ENCODE measurements at regions not wholly inside any gene's neighbourhood (a gene's known extent, or its start where the extent isn't known, plus 50 kb on each side); places are given as distances from the start of the nearest gene placed in this dataset.

- Histone ChIP-seq H3K4me1 (ENCODE audit: control insufficient read depth, insufficient read depth, low read length) (peaks cover 12% of the 10 kb centered on the region), H3K36me3 (ENCODE audit: control insufficient read depth, insufficient read depth, low read length) (no peaks in the 10 kb centered on the region; the same call in 1 of the 2 replicates), H3K9me3 (ENCODE audit: control insufficient read depth, insufficient read depth, low read depth, low read length) (peaks cover 21% of the 10 kb centered on the region; the same call in 1 of the 2 replicates)
Measured at GRCh38 chr3:25863416-25863959, 73.6 kb downstream of the OXSM start.

GRCh38 chr3:25870452-25870851 is 80.6 kb downstream of the OXSM start:
- Histone ChIP-seq H3K27me3 (ENCODE audit: control insufficient read depth, insufficient read depth, low read length) (no peaks in the 10 kb centered on the region), H3K4me3 (ENCODE audit: low read depth, low read length) (no peak overlapping the region), H3K36me3 (ENCODE audit: control insufficient read depth, insufficient read depth, low read length) (no peaks in the 10 kb centered on the region), H3K27ac (ENCODE audit: low read depth, low read length) (no peak overlapping the region), H3K4me1 (ENCODE audit: control insufficient read depth, insufficient read depth, low read length) (no peaks in the 10 kb centered on the region), H3K9me3 (ENCODE audit: control insufficient read depth, insufficient read depth, low read depth, low read length) (peaks cover 5% of the 10 kb centered on the region), H3K9ac (ENCODE audit: low read length) (no peak overlapping the region)

More at GRCh38 chr3:25863416-25863959, 73.6 kb downstream of the OXSM start:
- Histone ChIP-seq H3K9ac (ENCODE audit: low read length) (no peak overlapping the region), H3K27ac (ENCODE audit: low read depth, low read length) (no peak overlapping the region), H3K4me3 (ENCODE audit: low read depth, low read length) (no peak overlapping the region), H3K27me3 (ENCODE audit: control insufficient read depth, insufficient read depth, low read length) (no peaks in the 10 kb centered on the region)

GRCh38 chr3:25872200-25872877 is 82.4 kb downstream of the OXSM start:
- Histone ChIP-seq H3K27ac (ENCODE audit: low read depth, low read length) (no peak overlapping the region), H3K4me3 (ENCODE audit: low read depth, low read length) (no peak overlapping the region), H3K9me3 (ENCODE audit: control insufficient read depth, insufficient read depth, low read depth, low read length) (peaks cover 5% of the 10 kb centered on the region), H3K27me3 (ENCODE audit: control insufficient read depth, insufficient read depth, low read length) (no peaks in the 10 kb centered on the region), H3K4me1 (ENCODE audit: control insufficient read depth, insufficient read depth, low read length) (no peaks in the 10 kb centered on the region), H3K9ac (ENCODE audit: low read length) (no peak overlapping the region), H3K36me3 (ENCODE audit: control insufficient read depth, insufficient read depth, low read length) (no peaks in the 10 kb centered on the region)

GRCh38 chr3:25883492-25883891 is 93.6 kb downstream of the OXSM start:
- Histone ChIP-seq H3K27me3 (ENCODE audit: control insufficient read depth, insufficient read depth, low read length) (no peaks in the 10 kb centered on the region), H3K36me3 (ENCODE audit: control insufficient read depth, insufficient read depth, low read length) (no peaks in the 10 kb centered on the region), H3K9ac (ENCODE audit: low read length) (no peak overlapping the region), H3K9me3 (ENCODE audit: control insufficient read depth, insufficient read depth, low read depth, low read length) (no peaks in the 10 kb centered on the region), H3K4me1 (ENCODE audit: control insufficient read depth, insufficient read depth, low read length) (peaks cover 3% of the 10 kb centered on the region; the same call in 1 of the 2 replicates), H3K27ac (ENCODE audit: low read depth, low read length) (no peak overlapping the region), H3K4me3 (ENCODE audit: low read depth, low read length) (no peak overlapping the region)

- H3K27ac ChIP-seq (ENCODE audit: low read depth, low read length): no peak overlapping the region
- H3K36me3 ChIP-seq (ENCODE audit: control insufficient read depth, insufficient read depth, low read length): no peaks in the 10 kb centered on the region
- H3K27me3 ChIP-seq (ENCODE audit: control insufficient read depth, insufficient read depth, low read length): no peaks in the 10 kb centered on the region
- no peaks in the 10 kb centered on the region for H3K9me3 ChIP-seq (ENCODE audit: control insufficient read depth, insufficient read depth, low read depth, low read length)
- H3K4me1 ChIP-seq (ENCODE audit: control insufficient read depth, insufficient read depth, low read length): peaks cover 18% of the 10 kb centered on the region
- no peak overlapping the region for H3K9ac ChIP-seq (ENCODE audit: low read length)
- no peak overlapping the region for H3K4me3 ChIP-seq (ENCODE audit: low read depth, low read length)
Measured at GRCh38 chr3:25884981-25885380, 95.1 kb downstream of the OXSM start.

GRCh38 chr3:25885544-25885943 is 95.7 kb downstream of the OXSM start:
- no peaks in the 10 kb centered on the region for H3K27me3 ChIP-seq (ENCODE audit: control insufficient read depth, insufficient read depth, low read length)
- H3K4me1 ChIP-seq (ENCODE audit: control insufficient read depth, insufficient read depth, low read length): peaks cover 18% of the 10 kb centered on the region
- no peaks in the 10 kb centered on the region for H3K36me3 ChIP-seq (ENCODE audit: control insufficient read depth, insufficient read depth, low read length)
- H3K27ac ChIP-seq (ENCODE audit: low read depth, low read length): no peak overlapping the region
- H3K9ac ChIP-seq (ENCODE audit: low read length): no peak overlapping the region
- H3K9me3 ChIP-seq (ENCODE audit: control insufficient read depth, insufficient read depth, low read depth, low read length): no peaks in the 10 kb centered on the region
- H3K4me3 ChIP-seq (ENCODE audit: low read depth, low read length): no peak overlapping the region

- H3K4me3 ChIP-seq (ENCODE audit: low read depth, low read length): no peak overlapping the region
- no peaks in the 10 kb centered on the region for H3K9me3 ChIP-seq (ENCODE audit: control insufficient read depth, insufficient read depth, low read depth, low read length)
- no peak overlapping the region for H3K27ac ChIP-seq (ENCODE audit: low read depth, low read length)
- H3K9ac ChIP-seq (ENCODE audit: low read length): no peak overlapping the region
- H3K36me3 ChIP-seq (ENCODE audit: control insufficient read depth, insufficient read depth, low read length): no peaks in the 10 kb centered on the region
- H3K27me3 ChIP-seq (ENCODE audit: control insufficient read depth, insufficient read depth, low read length): no peaks in the 10 kb centered on the region
- H3K4me1 ChIP-seq (ENCODE audit: control insufficient read depth, insufficient read depth, low read length): peaks cover 18% of the 10 kb centered on the region
Measured at GRCh38 chr3:25887907-25888306, 98.0 kb downstream of the OXSM start.

GRCh38 chr3:25888892-25889524 is 99.1 kb downstream of the OXSM start:
- H3K4me3 ChIP-seq (ENCODE audit: low read depth, low read length): no peak overlapping the region
- H3K27ac ChIP-seq (ENCODE audit: low read depth, low read length): no peak overlapping the region
- H3K9me3 ChIP-seq (ENCODE audit: control insufficient read depth, insufficient read depth, low read depth, low read length): no peaks in the 10 kb centered on the region
- no peaks in the 10 kb centered on the region for H3K36me3 ChIP-seq (ENCODE audit: control insufficient read depth, insufficient read depth, low read length)
- no peaks in the 10 kb centered on the region for H3K27me3 ChIP-seq (ENCODE audit: control insufficient read depth, insufficient read depth, low read length)
- H3K4me1 ChIP-seq (ENCODE audit: control insufficient read depth, insufficient read depth, low read length): peaks cover 18% of the 10 kb centered on the region
- H3K9ac ChIP-seq (ENCODE audit: low read length): no peak overlapping the region

- H3K9ac ChIP-seq (ENCODE audit: low read length): no peak overlapping the region
- no peaks in the 10 kb centered on the region for H3K36me3 ChIP-seq (ENCODE audit: control insufficient read depth, insufficient read depth, low read length)
- H3K27me3 ChIP-seq (ENCODE audit: control insufficient read depth, insufficient read depth, low read length): no peaks in the 10 kb centered on the region
- no peak overlapping the region for H3K27ac ChIP-seq (ENCODE audit: low read depth, low read length)
- H3K4me1 ChIP-seq (ENCODE audit: control insufficient read depth, insufficient read depth, low read length): peaks cover 18% of the 10 kb centered on the region
- H3K4me3 ChIP-seq (ENCODE audit: low read depth, low read length): no peak overlapping the region
- no peaks in the 10 kb centered on the region for H3K9me3 ChIP-seq (ENCODE audit: control insufficient read depth, insufficient read depth, low read depth, low read length)
Measured at GRCh38 chr3:25889525-25889917, 99.6 kb downstream of the OXSM start.

- Histone ChIP-seq H3K36me3 (ENCODE audit: control insufficient read depth, insufficient read depth, low read length) (no peaks in the 10 kb centered on the region), H3K4me1 (ENCODE audit: control insufficient read depth, insufficient read depth, low read length) (peaks cover 9% of the 10 kb centered on the region), H3K27ac (ENCODE audit: low read depth, low read length) (no peak overlapping the region), H3K4me3 (ENCODE audit: low read depth, low read length) (no peak overlapping the region), H3K27me3 (ENCODE audit: control insufficient read depth, insufficient read depth, low read length) (no peaks in the 10 kb centered on the region), H3K9me3 (ENCODE audit: control insufficient read depth, insufficient read depth, low read depth, low read length) (no peaks in the 10 kb centered on the region), H3K9ac (ENCODE audit: low read length) (no peak overlapping the region)
Measured at GRCh38 chr3:25894101-25894500, 104.2 kb downstream of the OXSM start.

- Histone ChIP-seq H3K36me3 (ENCODE audit: control insufficient read depth, insufficient read depth, low read length) (no peaks in the 10 kb centered on the region), H3K9ac (ENCODE audit: low read length) (no peak overlapping the region), H3K27me3 (ENCODE audit: control insufficient read depth, insufficient read depth, low read length) (no peaks in the 10 kb centered on the region), H3K4me3 (ENCODE audit: low read depth, low read length) (no peak overlapping the region), H3K27ac (ENCODE audit: low read depth, low read length) (no peak overlapping the region), H3K9me3 (ENCODE audit: control insufficient read depth, insufficient read depth, low read depth, low read length) (no peaks in the 10 kb centered on the region), H3K4me1 (ENCODE audit: control insufficient read depth, insufficient read depth, low read length) (peaks cover 7% of the 10 kb centered on the region)
Measured at GRCh38 chr3:25895031-25895430, 105.1 kb downstream of the OXSM start.
